GM18873 (cell line): ENCODE measurements at regions not wholly inside any gene's neighbourhood (a gene's known extent, or its start where the extent isn't known, plus 50 kb on each side); places are given as distances from the start of the nearest gene placed in this dataset.
"Not testable (repeated sequence)": the region's sequence is repeated elsewhere in the genome, so short reads cannot be mapped to it uniquely, and the experiment has no call there.

Experiments
- ATAC-seq: cut with Tn5 transposase; IDR thresholded peaks from one replicate; pipeline ENCODE4 v1.9.1; 2021; ENCODE audit warnings: mild to moderate bottlenecking, moderate library complexity, moderate number of reproducible peaks; ENCODE audit not compliant: unreplicated experiment, low FRiP score

DNA sequence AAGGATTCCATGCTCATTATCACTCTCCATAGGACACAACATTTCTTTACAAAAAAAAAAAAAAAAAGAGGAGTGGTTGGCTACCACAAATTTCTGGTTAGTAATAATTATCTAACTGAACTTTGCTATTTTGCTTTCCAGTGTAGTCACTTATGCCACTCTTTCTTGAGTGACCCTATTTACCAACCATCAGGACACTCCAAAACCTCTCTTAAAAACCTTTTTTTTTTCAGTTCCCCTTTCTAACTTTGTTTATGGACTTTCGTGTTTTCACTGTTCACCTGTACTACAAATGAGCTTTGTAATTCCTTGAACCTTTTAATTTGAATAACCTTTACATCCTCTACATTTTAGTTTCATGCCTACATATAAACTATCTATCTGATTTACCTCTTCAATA is 686.5 kb upstream of the PCDH9 start:
- no peak for ATAC-seq

DNA sequence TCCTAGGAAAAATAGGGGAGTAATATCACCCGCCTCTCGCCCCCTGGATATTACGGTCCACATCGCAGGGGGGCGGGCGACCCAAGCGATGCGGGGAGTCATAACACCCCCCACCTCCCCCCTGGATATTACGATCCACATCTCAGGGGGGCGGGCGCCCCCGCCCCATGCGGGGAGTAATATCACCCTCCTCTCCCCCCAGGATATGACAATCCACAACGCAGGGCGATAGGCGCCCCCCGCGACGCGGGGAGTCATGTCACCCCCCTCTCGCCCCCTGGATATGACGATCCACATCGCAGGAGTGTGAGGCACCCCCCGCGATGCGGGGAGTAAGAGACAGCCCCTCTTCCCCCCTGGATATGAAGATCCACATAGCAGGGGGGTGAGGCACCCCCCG is 684.4 kb upstream of the PCDH9 start:
- ATAC-seq = no peak

DNA sequence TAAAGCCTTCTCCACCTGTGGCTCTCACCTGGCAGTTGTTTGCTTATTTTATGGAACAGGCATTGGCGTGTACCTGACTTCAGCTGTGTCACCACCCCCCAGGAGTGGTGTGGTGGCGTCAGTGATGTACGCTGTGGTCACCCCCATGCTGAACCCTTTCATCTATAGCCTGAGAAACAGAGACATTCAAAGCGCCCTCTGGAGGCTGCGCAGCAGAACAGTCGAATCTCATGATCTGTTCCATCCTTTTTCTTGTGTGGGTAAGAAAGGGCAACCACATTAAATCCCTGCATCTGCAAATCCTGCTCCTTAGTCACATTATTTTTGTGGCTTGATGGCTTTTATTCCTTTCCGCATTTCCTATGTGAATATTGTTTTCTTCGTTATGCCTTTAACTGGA is 672.8 kb upstream of the PCDH9 start:
- ATAC-seq = not testable (repeated sequence)

- ATAC-seq = no peak
Observed at GRCh38 chr13:67880916-67881315, 650.8 kb upstream of the PCDH9 start.

- no peak for ATAC-seq
Observed at GRCh38 chr13:67878376-67878775, 648.2 kb upstream of the PCDH9 start.

GRCh38 chr13:67877031-67877430 is 646.9 kb upstream of the PCDH9 start:
- ATAC-seq = no peak

DNA sequence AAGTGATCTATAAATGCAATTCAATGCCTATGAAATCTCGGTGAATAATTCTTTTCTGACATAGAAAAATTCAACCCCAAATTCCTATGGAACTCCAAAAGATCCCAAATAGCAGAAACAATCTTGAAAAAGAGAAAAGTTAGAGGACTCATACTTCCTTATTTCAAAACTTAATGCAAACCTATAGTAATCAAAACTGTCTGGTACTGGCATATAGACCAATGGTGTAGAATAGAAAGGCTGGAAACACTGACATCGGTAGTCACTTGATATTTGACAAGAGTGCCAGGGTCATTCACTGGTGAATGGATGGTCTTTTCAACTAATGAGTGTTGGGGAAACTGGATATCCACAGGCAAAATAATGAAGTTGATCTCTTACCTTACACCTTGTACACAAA is 637.1 kb upstream of the PCDH9 start:
- ATAC-seq = no peak

DNA sequence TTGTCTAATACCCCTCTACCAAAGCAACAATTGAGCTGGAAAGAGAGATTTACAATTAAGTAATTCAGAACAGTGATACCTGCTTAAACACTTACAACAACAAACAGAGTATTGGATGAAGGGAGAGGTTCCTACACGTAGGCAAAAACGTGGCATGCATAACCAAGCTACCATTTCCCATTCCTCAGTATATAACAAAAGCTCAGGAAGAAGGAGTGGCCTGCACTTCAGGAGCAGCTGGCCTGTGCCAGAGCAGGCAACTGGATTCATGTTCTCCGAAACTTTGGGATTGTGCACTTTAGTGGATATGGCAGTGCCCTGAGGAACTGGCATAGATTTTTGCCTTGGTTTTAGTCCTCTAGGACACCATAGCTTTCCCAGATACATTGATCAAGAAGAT is 630.2 kb upstream of the PCDH9 start:
- no peak for ATAC-seq

DNA sequence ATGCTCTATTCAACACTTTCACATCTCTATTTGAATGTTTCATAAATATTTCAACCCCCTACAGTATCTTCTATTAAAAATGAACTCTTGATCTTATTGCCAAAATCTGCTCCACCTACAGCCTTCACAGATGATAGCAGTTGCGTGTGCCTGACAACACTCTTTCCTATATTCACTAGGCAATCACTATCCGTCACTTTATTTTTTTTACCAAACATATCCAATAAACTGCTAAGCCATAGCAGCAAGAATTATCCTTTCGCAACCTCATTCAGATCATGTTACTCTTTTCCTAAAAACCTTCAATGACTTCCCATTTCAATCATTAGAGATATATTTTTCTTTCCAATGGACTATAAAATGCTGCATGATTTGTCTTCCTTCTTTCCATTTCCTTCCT is 629.8 kb upstream of the PCDH9 start:
- ATAC-seq = no peak

DNA sequence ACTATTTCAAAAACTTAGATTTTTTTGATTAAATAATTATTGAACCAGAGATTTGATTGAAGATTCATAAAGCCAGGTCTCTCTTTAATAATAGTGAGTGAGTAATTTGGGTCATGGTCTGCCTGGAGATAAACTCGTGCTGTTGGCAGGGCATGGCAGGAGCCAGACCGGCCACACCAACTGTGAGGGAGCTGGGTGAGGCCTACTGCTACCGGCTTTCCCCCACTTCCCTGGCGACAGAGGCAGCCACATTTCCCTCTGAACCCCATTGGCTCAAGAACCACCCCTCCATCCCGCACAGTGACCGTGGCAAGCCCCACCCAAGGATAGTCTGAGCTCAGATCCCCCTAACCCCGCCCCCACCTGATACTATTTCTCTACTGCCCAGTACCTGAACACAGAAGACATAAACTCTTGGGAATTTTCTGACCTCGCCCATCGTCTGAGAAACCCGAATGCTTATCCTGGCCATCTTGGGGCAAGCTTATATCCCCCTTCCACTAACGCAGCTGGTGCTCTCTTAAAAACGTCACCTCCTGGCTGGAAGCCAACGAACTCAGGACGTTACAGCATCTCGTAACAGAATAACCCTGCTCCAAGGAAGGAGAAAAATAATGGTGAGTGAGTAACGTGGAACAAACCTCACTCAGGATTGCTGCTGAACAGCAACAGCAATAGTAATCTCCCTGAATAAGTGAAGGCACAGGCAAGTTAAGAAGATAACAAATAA is 627.6 kb upstream of the PCDH9 start:
- ATAC-seq = no peak

GRCh38 chr13:67856955-67857354 is 626.8 kb upstream of the PCDH9 start:
- no peak for ATAC-seq

DNA sequence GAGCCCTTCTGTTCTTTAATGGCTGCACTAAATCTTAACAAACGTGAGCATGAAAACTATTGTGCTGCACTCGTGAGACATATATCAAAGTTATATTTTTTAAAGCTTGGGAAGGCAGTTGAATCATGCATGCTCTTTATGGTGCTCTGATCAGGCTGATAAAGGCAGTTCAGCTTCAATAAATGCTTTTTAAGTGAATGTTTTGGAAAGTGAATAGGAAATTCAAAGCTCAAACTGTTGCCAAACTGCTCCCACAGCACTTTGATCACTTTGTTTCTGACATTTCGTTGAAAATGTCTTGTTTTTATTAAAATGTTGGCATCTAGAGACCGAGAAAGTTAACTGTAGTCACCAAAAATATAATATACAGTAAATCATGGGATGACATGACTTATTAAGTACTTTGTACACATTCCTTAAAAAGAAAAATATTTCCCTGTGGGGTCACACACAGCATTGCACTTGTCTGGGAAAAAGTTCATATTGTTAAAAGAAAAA is 625.7 kb upstream of the PCDH9 start:
- no peak for ATAC-seq

- ATAC-seq = no peak
Observed at GRCh38 chr13:67854990-67855389, 624.9 kb upstream of the PCDH9 start.

DNA sequence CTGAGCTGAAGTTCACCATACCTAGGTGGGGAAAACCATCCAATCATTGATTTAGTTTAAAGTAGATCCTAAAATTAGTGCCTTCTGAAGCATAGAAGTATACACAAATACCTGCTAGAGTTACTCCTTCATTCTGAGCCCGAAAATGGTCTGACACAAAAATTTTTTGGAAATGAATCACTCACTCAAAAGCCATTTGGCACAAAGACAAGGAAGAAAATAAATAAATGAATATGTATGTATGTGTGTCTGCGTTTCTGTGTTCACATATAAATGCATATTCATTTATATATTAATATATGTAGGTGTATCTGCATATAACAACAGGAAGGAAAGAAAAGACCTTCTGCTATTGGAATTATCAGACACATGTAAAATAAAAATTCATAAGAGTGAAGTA is 614.4 kb upstream of the PCDH9 start:
- ATAC-seq = no peak

GRCh38 chr13:67841071-67841470 is 610.9 kb upstream of the PCDH9 start:
- no peak for ATAC-seq

DNA sequence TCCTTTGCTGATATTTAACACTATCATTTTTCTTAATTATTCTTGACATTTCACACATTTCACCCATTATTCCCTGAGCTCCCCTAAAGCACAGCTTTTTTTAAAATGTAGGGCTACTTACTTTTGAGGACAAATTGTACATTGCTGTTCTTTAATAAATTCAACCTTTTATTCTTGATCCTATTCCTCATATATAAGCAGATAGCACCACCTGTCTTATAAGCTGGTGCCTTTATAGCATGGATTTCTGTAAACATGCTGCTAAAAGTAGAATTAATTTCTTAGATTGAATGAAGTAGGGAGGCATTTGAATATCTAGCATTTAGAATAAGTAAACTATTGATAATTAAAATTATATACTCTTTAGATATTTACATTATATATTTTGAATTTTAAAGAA is 603.4 kb upstream of the PCDH9 start:
- ATAC-seq = no peak

DNA sequence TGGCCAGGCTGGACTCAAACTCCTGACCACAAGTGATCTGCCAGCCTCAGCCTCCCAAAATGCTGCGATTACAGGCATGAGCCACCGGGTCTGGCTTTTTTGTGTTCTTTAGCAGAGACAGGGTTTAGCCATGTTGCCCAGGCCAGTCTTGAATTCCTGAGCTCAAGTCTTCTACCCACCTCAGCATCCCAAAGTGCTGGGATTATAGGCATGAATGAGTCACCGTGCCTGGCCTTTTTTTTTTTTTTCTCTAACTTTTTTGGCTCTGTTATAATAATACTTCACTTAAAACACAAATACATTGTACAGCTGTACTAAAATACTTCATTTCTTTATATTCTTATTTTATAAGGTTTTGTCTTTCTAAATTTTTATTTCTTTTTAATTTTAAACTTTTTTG is 599.5 kb upstream of the PCDH9 start:
- ATAC-seq = no peak

- ATAC-seq = no peak
Observed at GRCh38 chr13:67827992-67828391, 597.9 kb upstream of the PCDH9 start.

- ATAC-seq = no peak
Observed at GRCh38 chr13:67821606-67822005, 591.5 kb upstream of the PCDH9 start.

GRCh38 chr13:67806796-67807195 is 576.7 kb upstream of the PCDH9 start:
- ATAC-seq = no peak

DNA sequence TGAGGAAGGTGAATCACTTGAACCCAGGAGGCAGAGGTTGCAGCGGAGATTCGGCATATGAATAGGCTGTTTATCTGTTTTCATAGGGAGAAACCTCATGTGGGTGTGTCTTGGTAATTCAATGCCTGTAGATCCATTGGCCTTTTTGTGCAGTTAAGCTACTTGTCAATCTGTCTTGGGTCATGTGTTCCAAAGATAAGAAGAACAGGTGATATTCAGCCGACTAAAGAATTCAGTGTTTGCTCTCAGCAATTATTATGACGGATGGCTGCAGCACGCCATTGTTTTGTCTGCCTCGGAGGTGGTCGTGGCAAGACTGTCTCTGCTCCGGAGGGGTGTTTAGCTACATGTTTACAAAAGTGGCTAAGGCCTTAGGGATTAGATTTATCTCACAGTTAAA is 573.0 kb upstream of the PCDH9 start:
- no peak for ATAC-seq

GRCh38 chr13:67792151-67792676 is 562.1 kb upstream of the PCDH9 start:
- ATAC-seq = no peak
